ENCODE measurements at regions not wholly inside any gene's neighbourhood (a gene's known extent, or its start where the extent isn't known, plus 50 kb on each side); places are given as distances from the start of the nearest gene placed in this dataset.

DNA sequence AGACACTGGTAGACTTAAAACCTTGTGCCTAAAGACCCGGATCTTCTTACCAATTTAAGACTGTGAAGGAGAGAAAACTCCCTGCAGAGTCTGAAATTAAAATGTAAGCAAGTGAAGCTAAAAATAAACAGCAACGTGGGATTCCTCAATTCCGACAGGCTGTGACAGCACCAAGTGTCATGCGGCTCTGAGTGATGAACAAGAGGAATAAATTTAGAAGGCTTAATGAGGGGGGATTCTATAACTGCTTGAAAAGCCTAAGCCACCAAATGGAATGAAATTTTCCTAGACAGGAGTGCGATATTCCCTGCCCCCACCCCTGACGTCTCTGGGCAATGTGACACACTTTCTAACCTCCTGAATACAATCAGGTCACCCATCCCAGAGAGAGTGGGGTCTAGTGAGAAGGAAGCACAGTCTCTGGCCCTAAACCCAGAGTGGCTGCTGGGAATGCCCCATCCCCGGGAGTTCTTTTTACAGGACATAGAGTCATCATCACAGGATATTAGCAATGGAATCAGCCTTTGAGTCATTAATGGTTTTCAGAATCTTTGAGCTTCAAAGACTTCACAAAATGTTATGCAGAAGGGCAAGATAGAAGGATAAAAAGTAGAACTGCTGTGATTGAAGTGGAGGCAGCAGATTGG, 114.3 kb downstream of the EDEM1 start:
- TF ChIP-seq, protein P1, sequence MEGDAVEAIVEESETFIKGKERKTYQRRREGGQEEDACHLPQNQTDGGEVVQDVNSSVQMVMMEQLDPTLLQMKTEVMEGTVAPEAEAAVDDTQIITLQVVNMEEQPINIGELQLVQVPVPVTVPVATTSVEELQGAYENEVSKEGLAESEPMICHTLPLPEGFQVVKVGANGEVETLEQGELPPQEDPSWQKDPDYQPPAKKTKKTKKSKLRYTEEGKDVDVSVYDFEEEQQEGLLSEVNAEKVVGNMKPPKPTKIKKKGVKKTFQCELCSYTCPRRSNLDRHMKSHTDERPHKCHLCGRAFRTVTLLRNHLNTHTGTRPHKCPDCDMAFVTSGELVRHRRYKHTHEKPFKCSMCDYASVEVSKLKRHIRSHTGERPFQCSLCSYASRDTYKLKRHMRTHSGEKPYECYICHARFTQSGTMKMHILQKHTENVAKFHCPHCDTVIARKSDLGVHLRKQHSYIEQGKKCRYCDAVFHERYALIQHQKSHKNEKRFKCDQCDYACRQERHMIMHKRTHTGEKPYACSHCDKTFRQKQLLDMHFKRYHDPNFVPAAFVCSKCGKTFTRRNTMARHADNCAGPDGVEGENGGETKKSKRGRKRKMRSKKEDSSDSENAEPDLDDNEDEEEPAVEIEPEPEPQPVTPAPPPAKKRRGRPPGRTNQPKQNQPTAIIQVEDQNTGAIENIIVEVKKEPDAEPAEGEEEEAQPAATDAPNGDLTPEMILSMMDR (conservative IDR thresholded peaks at IDR 0.05; ENCODE audit: low read length), result no peak
- TF ChIP-seq EZH2phosphoT487 (IDR thresholded peaks at IDR 0.05; ENCODE audit: borderline replicate concordance, low read depth, low read length), result no peak

All from OCI-LY7 (cell line).